SH-SY5Y (cell line): ENCODE measurements at regions not wholly inside any gene's neighbourhood (a gene's known extent, or its start where the extent isn't known, plus 50 kb on each side); places are given as distances from the start of the nearest gene placed in this dataset.

Source experiments
- GATA2 ChIP-seq: IDR thresholded peaks from 2 replicates; pipeline ENCODE4 v1.6.1; 2011; ENCODE audit warnings: mild to moderate bottlenecking, low read depth, low read length
- GATA3 ChIP-seq: IDR thresholded peaks from 2 replicates; pipeline ENCODE4 v1.6.1; 2011; ENCODE audit warnings: low read depth, mild to moderate bottlenecking, low read length, moderate library complexity

GRCh38 chr13:93146584-93147297 is 79.9 kb upstream of the GPC6 start:
- TF ChIP-seq GATA3, result no peak
- no peak for TF ChIP-seq GATA2

GRCh38 chr13:93147298-93147645 is 79.3 kb upstream of the GPC6 start:
- TF ChIP-seq GATA2 (no peak), GATA3 (no peak)

- TF ChIP-seq GATA2, result no peak
- no peak for TF ChIP-seq GATA3
Observed at GRCh38 chr13:93147946-93148345, 78.7 kb upstream of the GPC6 start.

GRCh38 chr13:93151277-93151676 is 75.3 kb upstream of the GPC6 start:
- TF ChIP-seq GATA2, result no peak
- TF ChIP-seq GATA3, result no peak

- TF ChIP-seq GATA3 (no peak), GATA2 (no peak)
Observed at GRCh38 chr13:93158565-93158964, 68.0 kb upstream of the GPC6 start.

GRCh38 chr13:93169980-93170379 is 56.6 kb upstream of the GPC6 start:
- TF ChIP-seq GATA2 (no peak), GATA3 (no peak)

GRCh38 chr13:93172109-93172508 is 54.5 kb upstream of the GPC6 start:
- TF ChIP-seq GATA3 (no peak), GATA2 (no peak)

GRCh38 chr13:93173654-93174053 is 53.0 kb upstream of the GPC6 start:
- TF ChIP-seq GATA3 (no peak), GATA2 (no peak)

- TF ChIP-seq GATA3, result no peak
- TF ChIP-seq GATA2, result no peak
Observed at GRCh38 chr13:93174260-93174659, 52.3 kb upstream of the GPC6 start.
